C4-2B (cell line): ENCODE measurements at regions not wholly inside any gene's neighbourhood (a gene's known extent, or its start where the extent isn't known, plus 50 kb on each side); places are given as distances from the start of the nearest gene placed in this dataset.

ENCODE experiments used
- H3K27ac ChIP-seq: fragments of 450-650 bp; 2 replicates; pipeline ENCODE4 v1.5.1; 2017
- ZFX ChIP-seq: fragments of 450-650 bp; IDR thresholded peaks from 2 replicates; pipeline ENCODE4 v1.6.1; 2017
- TF ChIP-seq, protein P1 (sequence below): fragments of 450-650 bp; conservative IDR thresholded peaks from 2 replicates; pipeline ENCODE4 v1.5.1; 2017; ENCODE audit warnings: mild to moderate bottlenecking

DNA sequence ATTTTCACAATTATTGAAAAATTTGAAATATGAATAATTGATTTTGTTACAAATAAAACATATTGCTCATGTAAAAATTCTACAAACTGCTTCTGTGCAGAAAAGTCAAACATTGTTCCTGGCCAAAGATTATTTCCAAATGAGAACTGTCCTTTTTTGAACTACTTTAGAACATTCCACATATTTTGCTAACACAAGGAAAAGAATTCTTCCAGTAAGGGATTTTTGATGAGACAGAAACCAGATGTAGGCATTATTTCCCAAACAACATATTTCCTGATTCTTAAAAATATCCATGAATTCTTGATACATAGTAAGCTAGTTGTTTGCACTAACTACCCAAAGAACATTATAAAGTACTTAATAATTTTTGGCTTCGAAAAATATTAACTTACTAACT is 715.2 kb downstream of the CCDC85A start:
- TF ChIP-seq, protein P1, sequence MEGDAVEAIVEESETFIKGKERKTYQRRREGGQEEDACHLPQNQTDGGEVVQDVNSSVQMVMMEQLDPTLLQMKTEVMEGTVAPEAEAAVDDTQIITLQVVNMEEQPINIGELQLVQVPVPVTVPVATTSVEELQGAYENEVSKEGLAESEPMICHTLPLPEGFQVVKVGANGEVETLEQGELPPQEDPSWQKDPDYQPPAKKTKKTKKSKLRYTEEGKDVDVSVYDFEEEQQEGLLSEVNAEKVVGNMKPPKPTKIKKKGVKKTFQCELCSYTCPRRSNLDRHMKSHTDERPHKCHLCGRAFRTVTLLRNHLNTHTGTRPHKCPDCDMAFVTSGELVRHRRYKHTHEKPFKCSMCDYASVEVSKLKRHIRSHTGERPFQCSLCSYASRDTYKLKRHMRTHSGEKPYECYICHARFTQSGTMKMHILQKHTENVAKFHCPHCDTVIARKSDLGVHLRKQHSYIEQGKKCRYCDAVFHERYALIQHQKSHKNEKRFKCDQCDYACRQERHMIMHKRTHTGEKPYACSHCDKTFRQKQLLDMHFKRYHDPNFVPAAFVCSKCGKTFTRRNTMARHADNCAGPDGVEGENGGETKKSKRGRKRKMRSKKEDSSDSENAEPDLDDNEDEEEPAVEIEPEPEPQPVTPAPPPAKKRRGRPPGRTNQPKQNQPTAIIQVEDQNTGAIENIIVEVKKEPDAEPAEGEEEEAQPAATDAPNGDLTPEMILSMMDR = no peak
- TF ChIP-seq ZFX = no peak
- no peak overlapping the region for H3K27ac ChIP-seq

DNA sequence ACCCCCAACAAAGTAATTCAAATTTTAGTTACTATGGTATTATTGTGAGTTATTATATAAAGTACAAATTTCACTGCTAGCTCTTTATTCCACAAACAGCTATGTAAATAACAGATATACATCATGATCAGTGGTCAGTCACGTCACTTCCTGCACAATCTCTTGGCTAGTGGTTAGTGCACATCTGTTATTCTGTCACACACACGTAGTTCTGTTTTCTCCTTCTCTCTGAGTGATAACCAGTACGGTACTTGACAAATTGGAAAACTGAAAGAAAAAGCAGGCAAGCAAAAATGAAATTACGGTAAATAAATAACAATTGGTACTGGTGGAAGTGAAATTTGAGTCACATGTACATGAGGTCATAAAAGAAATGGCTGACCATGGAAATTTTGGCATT is 728.7 kb downstream of the CCDC85A start:
- no peak for TF ChIP-seq ZFX
- TF ChIP-seq, protein P1 = no peak
- H3K27ac ChIP-seq = no peak overlapping the region

DNA sequence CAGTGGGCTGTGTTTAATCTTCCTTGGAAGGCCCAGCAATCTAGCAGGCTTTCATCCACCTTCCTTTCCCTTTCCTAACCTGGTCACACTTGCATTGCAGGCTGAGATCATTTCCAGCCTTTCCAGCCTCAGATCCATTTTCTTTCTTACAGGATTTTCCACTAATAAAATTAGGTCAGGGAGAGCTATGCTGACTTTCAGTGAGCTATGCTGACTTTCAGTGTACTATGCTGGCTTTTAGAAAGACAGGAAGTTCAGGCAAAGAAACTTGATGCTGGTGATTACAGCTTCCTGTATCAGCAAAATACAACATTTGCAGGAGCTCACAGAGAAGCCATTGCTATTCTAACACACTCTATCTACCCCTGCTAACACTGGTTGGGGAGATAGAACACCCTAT is 735.0 kb downstream of the CCDC85A start:
- TF ChIP-seq ZFX = no peak
- TF ChIP-seq, protein P1 = no peak
- no peak overlapping the region for H3K27ac ChIP-seq

DNA sequence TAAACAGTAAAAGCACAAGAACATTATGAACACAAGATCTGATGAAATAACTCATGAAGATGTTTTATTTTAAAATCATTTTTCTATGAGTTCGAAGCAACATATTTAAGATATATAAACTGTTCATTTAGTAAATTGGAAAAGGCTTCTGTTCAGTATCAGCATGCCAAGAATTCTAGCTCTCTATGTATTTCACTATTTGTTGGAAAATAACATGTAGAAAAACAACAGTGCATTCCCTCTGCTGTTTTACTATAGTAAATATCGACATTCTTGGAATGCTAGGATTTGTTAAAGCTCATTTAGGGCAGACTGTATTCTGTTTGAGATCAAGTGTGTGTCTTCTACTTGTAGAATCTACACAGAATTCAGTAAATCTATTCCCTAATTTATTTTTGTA is 750.2 kb downstream of the CCDC85A start:
- TF ChIP-seq, protein P1 = no peak
- TF ChIP-seq ZFX = no peak

DNA sequence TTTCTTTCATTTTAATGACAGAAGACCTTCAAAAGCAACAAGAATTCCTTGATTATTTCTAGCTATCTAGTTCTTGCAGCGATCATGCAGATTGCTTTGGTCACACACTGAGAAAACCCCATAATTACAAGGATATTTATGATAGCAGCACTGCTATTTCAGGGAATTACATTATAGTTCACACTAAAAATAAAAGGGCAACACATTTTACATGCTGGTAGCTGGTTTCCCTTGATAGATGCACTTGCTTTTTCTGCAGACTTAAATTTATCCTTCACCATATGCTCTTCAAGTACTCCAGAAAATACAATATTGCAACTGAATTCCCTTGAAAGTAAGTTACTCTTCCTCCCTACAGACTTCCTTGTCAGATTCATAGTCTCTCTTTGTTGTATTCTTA is 751.1 kb downstream of the CCDC85A start:
- H3K27ac ChIP-seq = no peak overlapping the region
- TF ChIP-seq, protein P1 = no peak
- TF ChIP-seq ZFX = no peak

More for the DNA sequence above, 750.2 kb downstream of the CCDC85A start:
- H3K27ac ChIP-seq = no peak overlapping the region

DNA sequence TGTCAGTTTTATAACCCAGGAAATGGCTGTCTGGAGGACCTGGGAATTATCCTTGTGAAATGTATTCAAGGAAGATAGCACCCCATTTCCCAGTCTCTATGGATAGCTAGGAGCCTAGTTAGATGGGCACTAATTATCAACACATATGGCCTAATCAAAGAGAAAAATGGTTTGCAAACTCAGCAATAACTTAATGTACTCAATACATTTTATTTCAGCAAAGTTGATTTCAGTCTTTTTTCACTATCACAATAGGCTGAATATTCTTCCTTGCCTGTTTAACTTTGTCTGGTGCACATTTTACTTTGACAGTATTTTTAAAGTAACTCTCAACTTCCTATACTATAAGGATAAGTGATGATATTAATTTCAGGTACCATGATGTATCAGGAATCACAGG is 756.3 kb downstream of the CCDC85A start:
- H3K27ac ChIP-seq = no peak overlapping the region
- TF ChIP-seq, protein P1 = no peak
- TF ChIP-seq ZFX = no peak

DNA sequence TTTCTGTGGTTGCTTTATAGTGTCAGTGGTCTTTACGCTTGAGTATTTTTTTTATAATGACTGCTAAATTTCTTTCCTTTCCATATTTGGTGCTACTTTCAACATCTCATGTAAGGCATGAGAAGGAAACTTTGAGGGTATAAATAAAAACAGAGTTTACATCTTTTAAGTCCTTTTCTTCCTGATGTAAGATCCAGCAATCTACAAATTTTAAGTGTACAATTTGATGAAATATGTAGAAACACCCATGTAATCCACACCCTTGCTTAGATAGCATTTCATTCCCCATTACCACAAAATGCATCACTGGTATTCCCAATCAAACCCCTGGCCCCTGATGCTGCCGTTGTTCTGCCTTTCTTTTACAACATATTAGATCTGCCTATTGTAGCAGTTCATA is 769.1 kb downstream of the CCDC85A start:
- no peak for TF ChIP-seq ZFX
- TF ChIP-seq, protein P1 = no peak
- H3K27ac ChIP-seq = no peak overlapping the region
